ENCODE measurements at regions not wholly inside any gene's neighbourhood (a gene's known extent, or its start where the extent isn't known, plus 50 kb on each side); places are given as distances from the start of the nearest gene placed in this dataset.

GRCh38 chr20:10730629-10731183 lies 56.9 kb upstream of the JAG1 start:
- TF ChIP-seq CTCF (conservative IDR thresholded peaks at IDR 0.05; ENCODE audit: low read length) (no peak), EZH2phosphoT487 (IDR thresholded peaks at IDR 0.05; ENCODE audit: borderline replicate concordance) (no peak)
